ENCODE measurements at regions not wholly inside any gene's neighbourhood (a gene's known extent, or its start where the extent isn't known, plus 50 kb on each side); places are given as distances from the start of the nearest gene placed in this dataset.

- no peak overlapping the region for H3K27ac ChIP-seq (ENCODE audit: low read length in 2 of 2)
- peak; percentile 1 for DNase-seq
- H3K9me3 Mint-ChIP-seq (ENCODE audit: insufficient read depth), result peaks cover 11% of the 10 kb centered on the region
- H4K20me1 ChIP-seq (ENCODE audit: control insufficient read depth, insufficient read depth, low read length, poor library complexity, severe bottlenecking), result no peaks in the 10 kb centered on the region
- no peaks in the 10 kb centered on the region for H3K79me2 ChIP-seq (ENCODE audit: control insufficient read depth, insufficient read depth, low read length)
- peak; percentile 21 for ATAC-seq (ENCODE audit: low read depth)
- H3K4me3 Mint-ChIP-seq, result no peak overlapping the region
- H3K27me3 Mint-ChIP-seq, result no peaks in the 10 kb centered on the region
- H3K9me3 ChIP-seq (ENCODE audit: control extremely low read depth in 1 of 3, control insufficient read depth in 2 of 3, insufficient read depth in 1 of 3, low read length in 2 of 3), result peaks cover 0 to 7% (median 0%) of the 10 kb centered on the region in 3 donors
- H3K9ac ChIP-seq (ENCODE audit: low read length), result no peak overlapping the region
- H2AFZ ChIP-seq (ENCODE audit: insufficient read depth, low read depth, low read length, poor library complexity, severe bottlenecking), result no peak overlapping the region
- WGBS (ENCODE audit: insufficient coverage), result 100% methylated on average over 2 of the region's 6 CpGs
- no peak overlapping the region for H3K4me2 ChIP-seq (replicated peaks; ENCODE audit: low read depth, low read length, poor library complexity, severe bottlenecking)
- ChIA-PET CTCF (no interaction called here), POLR2A (no interaction called here)
- no peak overlapping the region for H3K4me3 ChIP-seq (ENCODE audit: control extremely low read depth in 1 of 5, extremely low read depth in 1 of 5, insufficient read depth in 1 of 5, low read depth in 2 of 5, low read length in 4 of 5)
- no peaks in the 10 kb centered on the region for H3K36me3 ChIP-seq (replicated peaks in 1 of 2; ENCODE audit: control extremely low read depth in 1 of 2, control insufficient read depth in 1 of 2, extremely low read depth in 1 of 2, insufficient read depth in 2 of 2, low read length in 1 of 2)
- no peak for TF ChIP-seq CTCF (IDR thresholded peaks at IDR 0.05)
- TF ChIP-seq EZH2 (IDR thresholded peaks at IDR 0.05; ENCODE audit: borderline replicate concordance, insufficient read depth, low read depth, low read length, poor library complexity, severe bottlenecking), result no peak
- H3K27ac Mint-ChIP-seq, result peak overlapping the region; percentile 50
- no peaks in the 10 kb centered on the region for H3K27me3 ChIP-seq (replicated peaks in 1 of 4; ENCODE audit: control extremely low read depth in 1 of 4, control insufficient read depth in 3 of 4, insufficient read depth in 4 of 4, low read length in 3 of 4)
- peaks cover 8% of the 10 kb centered on the region for H3K4me1 Mint-ChIP-seq
- intact Hi-C loops (cut with micrococcal nuclease), result no loop called here
- H3K4me1 ChIP-seq (ENCODE audit: control insufficient read depth in 2 of 2, insufficient read depth in 2 of 2, low read length in 2 of 2), result no peaks in the 10 kb centered on the region
Observed at GRCh38 chrY:7240101-7240500, 328.5 kb upstream of the AMELY start.

DNA sequence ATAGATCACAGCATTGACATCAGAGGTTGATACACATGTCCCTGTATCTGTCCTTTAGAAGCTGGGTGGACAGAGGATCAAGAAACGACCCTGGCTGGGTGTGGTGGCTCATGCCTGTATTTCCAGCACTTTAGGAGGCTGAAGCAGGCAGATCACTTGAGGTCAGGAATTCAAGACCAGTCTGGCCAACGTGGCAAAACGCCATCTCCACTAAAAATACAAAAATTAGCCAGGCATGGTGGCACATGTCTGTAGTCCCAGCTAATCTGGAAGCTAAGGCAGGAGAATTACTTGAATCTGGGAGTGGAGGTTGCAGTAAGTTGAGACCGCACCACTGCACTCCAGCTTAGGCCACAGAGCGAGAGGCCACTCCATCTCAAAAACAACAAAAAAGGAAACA lies 300.4 kb upstream of the AMELY start:
- 29% methylated on average over 1 of the region's 5 CpGs for WGBS (ENCODE audit: insufficient coverage)

More for the DNA sequence above, 300.4 kb upstream of the AMELY start:
- CTCF ChIA-PET, result no interaction called here
- Histone ChIP-seq H3K9me3 (ENCODE audit: control extremely low read depth in 1 of 3, control insufficient read depth in 2 of 3, insufficient read depth in 1 of 3, low read length in 2 of 3) (no peaks in the 10 kb centered on the region), H3K27ac (ENCODE audit: low read length in 2 of 2) (no peak overlapping the region), H4K20me1 (ENCODE audit: control insufficient read depth, insufficient read depth, low read length, poor library complexity, severe bottlenecking) (no peaks in the 10 kb centered on the region), H2AFZ (ENCODE audit: insufficient read depth, low read depth, low read length, poor library complexity, severe bottlenecking) (no peak overlapping the region), H3K9ac (ENCODE audit: low read length) (no peak overlapping the region), H3K27me3 (replicated peaks in 1 of 4; ENCODE audit: control extremely low read depth in 1 of 4, control insufficient read depth in 3 of 4, insufficient read depth in 4 of 4, low read length in 3 of 4) (no peaks in the 10 kb centered on the region), H3K4me1 (ENCODE audit: control insufficient read depth in 2 of 2, insufficient read depth in 2 of 2, low read length in 2 of 2) (no peaks in the 10 kb centered on the region), H3K36me3 (replicated peaks in 1 of 2; ENCODE audit: control extremely low read depth in 1 of 2, control insufficient read depth in 1 of 2, extremely low read depth in 1 of 2, insufficient read depth in 2 of 2, low read length in 1 of 2) (no peaks in the 10 kb centered on the region), H3K79me2 (ENCODE audit: control insufficient read depth, insufficient read depth, low read length) (no peaks in the 10 kb centered on the region), H3K4me3 (ENCODE audit: control extremely low read depth in 1 of 5, extremely low read depth in 1 of 5, insufficient read depth in 1 of 5, low read depth in 2 of 5, low read length in 4 of 5) (no peak overlapping the region), H3K4me2 (replicated peaks; ENCODE audit: low read depth, low read length, poor library complexity, severe bottlenecking) (no peak overlapping the region)
- ATAC-seq (ENCODE audit: low read depth), result no peak
- Mint-ChIP-seq H3K27me3 (no peaks in the 10 kb centered on the region), H3K27ac (no peak overlapping the region), H3K9me3 (ENCODE audit: insufficient read depth) (no peaks in the 10 kb centered on the region), H3K4me1 (no peaks in the 10 kb centered on the region), H3K4me3 (no peak overlapping the region)
- TF ChIP-seq CTCF (IDR thresholded peaks at IDR 0.05) (no peak), EZH2 (IDR thresholded peaks at IDR 0.05; ENCODE audit: borderline replicate concordance, insufficient read depth, low read depth, low read length, poor library complexity, severe bottlenecking) (no peak)
- POLR2A ChIA-PET, result no interaction called here
- intact Hi-C loops (cut with micrococcal nuclease), result no loop called here
- DNase-seq, result no peak

All from B cell (primary cell).